GM12891 (cell line): ENCODE measurements at regions not wholly inside any gene's neighbourhood (a gene's known extent, or its start where the extent isn't known, plus 50 kb on each side); places are given as distances from the start of the nearest gene placed in this dataset.
"Not testable (repeated sequence)": the region's sequence is repeated elsewhere in the genome, so short reads cannot be mapped to it uniquely, and the experiment has no call there.

ENCODE experiments used
- PAX5 ChIP-seq: IDR thresholded peaks from 2 replicates; pipeline ENCODE4 v1.6.1; 2011; ENCODE audit warnings: low read length, moderate library complexity, mild to moderate bottlenecking; ENCODE audit not compliant: insufficient read depth, severe bottlenecking
- POLR2A ChIP-seq: IDR thresholded peaks from 2 replicates; pipeline ENCODE4 v1.6.1; 2011; ENCODE audit warnings: low read depth, low read length, control low read depth
- POLR2AphosphoS5 ChIP-seq: IDR thresholded peaks from 2 replicates; pipeline ENCODE4 v1.6.1; 2011; ENCODE audit warnings: low read depth, low read length, control low read depth
- POU2F2 ChIP-seq: IDR thresholded peaks from 2 replicates; pipeline ENCODE4 v1.6.1; 2011; ENCODE audit warnings: low read depth, mild to moderate bottlenecking, control low read depth, low read length, moderate library complexity
- SPI1 ChIP-seq: IDR thresholded peaks from 2 replicates; pipeline ENCODE4 v1.6.1; 2011; ENCODE audit warnings: low read depth, low read length, control low read depth
- TAF1 ChIP-seq: IDR thresholded peaks from 2 replicates; pipeline ENCODE4 v1.6.1; 2011; ENCODE audit warnings: low read depth, low read length, control low read depth

GRCh38 chr6:72571993-72572392, 49.9 kb upstream of the KCNQ5 start:
- not testable (repeated sequence) for TF ChIP-seq POLR2A, TAF1, POLR2AphosphoS5, POU2F2, SPI1, PAX5
